NCI-H2227 (cell line): ENCODE measurements at regions not wholly inside any gene's neighbourhood (a gene's known extent, or its start where the extent isn't known, plus 50 kb on each side); places are given as distances from the start of the nearest gene placed in this dataset.

ENCODE experiments used
- DNase-seq: peaks from one replicate; lab custom pipeline; 2025; ENCODE audit not compliant: unreplicated experiment; lab: John Stamatoyannopoulos, UW

GRCh38 chr12:29990971-29991370 lies 207.2 kb upstream of the TMTC1 start:
- DNase-seq = no peak

- no peak for DNase-seq
These were observed 200.1 kb upstream of the TMTC1 start for GRCh38 chr12:29983851-29984250.

- no peak for DNase-seq
These were observed 196.6 kb upstream of the TMTC1 start for GRCh38 chr12:29980304-29980703.

- no peak for DNase-seq
These were observed 187.7 kb upstream of the TMTC1 start for GRCh38 chr12:29971446-29971845.

- DNase-seq = no peak
These were observed 186.8 kb upstream of the TMTC1 start for GRCh38 chr12:29970501-29970900.

DNA sequence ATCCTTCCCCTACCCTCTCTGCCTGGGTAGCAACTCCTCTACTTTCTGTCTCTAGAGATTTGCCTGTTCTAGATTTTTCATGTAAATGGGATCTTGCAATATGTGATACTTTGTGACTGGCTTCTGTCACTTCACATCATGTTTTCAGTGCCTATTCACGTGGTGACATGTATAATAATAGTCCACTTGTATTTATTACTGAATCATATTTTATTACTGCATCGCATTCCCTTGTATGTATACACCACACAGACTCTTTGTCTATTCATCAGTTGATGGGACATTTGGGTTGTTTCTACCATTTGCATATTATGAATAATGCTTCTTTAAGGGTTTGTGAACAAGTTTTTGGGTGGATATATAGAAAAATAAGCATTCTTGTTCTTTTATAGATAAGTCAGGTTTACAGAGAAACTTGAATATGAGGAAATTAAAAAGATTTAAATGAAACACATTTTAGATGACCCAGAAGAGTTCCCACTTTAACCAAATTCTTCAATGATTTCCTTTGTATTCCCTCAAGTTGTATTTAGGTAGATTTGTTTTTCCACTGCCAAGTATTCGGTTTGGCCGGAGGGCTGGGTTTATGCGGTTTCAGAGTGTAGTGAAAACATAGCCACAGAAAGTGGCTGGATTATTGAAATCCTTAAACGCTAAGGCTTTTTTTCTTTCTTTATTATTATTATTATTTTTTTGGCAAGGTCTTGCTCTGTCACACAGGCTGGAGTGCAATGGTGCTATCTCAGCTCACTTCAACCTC lies 178.7 kb upstream of the TMTC1 start:
- DNase-seq = no peak

DNA sequence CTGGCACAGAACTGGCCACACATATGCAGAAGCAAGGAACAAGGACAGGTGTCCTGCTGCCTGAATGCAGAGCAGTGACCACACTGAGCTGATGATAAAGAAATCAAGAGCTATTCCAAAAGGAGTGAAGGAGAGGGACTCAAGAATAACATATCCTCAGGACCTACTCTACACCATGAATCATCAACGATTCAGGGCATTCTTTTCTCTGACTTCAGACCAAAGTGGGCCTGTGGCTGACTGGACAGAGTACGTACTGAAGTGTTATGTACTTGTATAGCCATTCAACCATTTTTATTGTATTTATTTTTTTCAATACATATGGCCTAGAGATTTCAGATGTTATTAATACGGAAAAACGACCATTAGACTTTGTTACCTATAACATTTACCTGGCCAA lies 177.5 kb upstream of the TMTC1 start:
- no peak for DNase-seq

GRCh38 chr12:29960122-29960521 lies 176.4 kb upstream of the TMTC1 start:
- DNase-seq = no peak

- DNase-seq = no peak
These were observed 174.1 kb upstream of the TMTC1 start for GRCh38 chr12:29957835-29958234.

DNA sequence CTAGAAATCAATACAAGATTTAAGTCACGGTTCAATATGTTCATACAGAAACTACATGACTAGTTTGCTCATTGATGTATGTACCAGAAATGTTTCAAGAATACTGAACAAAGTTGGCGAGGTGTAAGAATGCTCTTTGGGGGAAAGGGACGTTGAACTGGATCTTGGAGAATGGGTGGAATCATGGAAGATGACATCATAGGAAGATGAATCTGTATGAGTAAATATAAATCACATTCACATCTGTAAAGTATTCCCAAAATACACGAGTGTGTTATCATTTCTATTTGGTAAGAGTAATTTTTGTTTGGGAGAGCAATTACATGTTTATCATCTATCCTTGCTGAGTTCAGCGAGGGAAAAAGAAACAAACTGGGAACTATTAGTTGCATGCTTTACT lies 162.2 kb upstream of the TMTC1 start:
- DNase-seq = no peak

GRCh38 chr12:29944269-29945000 lies 160.7 kb upstream of the TMTC1 start:
- no peak for DNase-seq

- no peak for DNase-seq
These were observed 159.9 kb upstream of the TMTC1 start for GRCh38 chr12:29943683-29944082.

DNA sequence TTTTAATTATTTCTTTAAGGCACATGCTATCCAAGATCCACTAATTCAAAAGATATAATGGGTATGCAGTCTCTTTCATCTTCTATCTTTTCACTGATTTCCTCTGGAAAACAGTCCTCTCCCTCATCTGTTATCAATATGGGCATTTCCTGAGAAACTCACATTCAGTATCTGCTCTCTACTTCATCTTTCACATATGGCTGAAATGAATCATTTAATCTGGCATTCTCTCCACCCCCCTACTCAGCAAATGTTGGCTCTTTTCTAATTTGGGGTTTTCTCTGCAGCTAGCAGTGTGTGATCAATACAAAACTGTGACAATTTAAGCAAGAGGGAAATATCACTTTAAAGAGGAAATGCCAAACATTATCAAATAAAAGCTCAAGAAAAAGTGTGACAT lies 157.1 kb upstream of the TMTC1 start:
- DNase-seq = no peak

- no peak for DNase-seq
These were observed 146.8 kb upstream of the TMTC1 start for GRCh38 chr12:29930503-29930902.

- no peak for DNase-seq
These were observed 145.6 kb upstream of the TMTC1 start for GRCh38 chr12:29929295-29929694.

DNA sequence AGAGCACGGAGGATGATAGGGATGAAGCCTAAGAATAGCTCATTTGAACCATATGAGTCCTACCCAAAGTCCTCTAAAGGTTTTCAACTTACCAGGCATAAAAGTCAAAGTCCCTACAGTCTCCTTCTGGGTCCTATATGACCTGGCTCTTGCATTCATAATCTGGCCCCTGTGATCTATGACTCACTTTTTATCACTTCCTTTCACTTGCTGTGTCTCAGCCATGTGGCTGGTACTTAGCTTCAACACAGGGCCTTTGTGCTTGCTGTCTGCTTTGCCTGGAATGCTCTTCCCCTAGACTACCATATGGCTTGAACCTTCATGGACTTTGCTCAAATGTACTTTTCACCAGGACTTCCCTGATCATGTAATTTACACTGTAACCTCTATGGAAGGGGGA lies 137.6 kb upstream of the TMTC1 start:
- no peak for DNase-seq

DNA sequence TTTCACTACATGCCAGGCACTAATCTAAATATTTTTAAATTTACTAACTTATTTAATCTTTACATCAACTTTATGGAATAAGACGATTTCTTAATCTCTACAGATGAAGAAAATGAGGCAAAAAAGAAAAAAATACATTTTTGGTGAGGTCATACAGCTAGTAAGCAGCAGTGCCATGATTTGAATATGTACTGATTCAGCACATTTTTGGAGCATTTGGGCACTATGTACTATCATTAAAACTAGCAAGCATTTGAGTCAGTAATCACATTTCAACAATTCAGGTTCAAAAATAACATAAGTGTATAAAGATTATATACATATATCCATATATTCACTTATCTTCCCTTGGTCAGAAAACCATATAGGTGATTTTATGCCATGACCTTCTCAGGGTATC lies 124.4 kb upstream of the TMTC1 start:
- DNase-seq = no peak

GRCh38 chr12:29907461-29907860 lies 123.7 kb upstream of the TMTC1 start:
- DNase-seq = no peak

GRCh38 chr12:29902043-29902442 lies 118.3 kb upstream of the TMTC1 start:
- no peak for DNase-seq

DNA sequence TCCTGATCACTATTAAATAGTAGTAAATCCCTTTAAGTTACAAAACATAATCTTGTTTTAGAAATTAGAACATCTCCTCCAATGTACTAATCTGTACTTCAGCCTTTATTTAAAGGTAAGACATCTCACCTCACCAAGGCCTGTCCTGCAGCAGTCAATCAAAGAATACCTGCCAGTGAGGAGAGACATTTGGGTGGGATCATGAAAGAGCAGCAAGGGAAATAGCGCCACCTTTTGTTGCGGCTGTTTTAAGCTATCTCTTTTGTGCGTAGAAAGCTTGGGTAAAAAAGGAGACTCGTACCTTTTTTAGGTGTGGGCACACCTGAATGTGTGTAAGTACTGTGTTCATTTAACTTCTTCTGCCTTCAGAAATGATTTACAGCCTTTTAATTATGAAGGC lies 117.8 kb upstream of the TMTC1 start:
- no peak for DNase-seq

DNA sequence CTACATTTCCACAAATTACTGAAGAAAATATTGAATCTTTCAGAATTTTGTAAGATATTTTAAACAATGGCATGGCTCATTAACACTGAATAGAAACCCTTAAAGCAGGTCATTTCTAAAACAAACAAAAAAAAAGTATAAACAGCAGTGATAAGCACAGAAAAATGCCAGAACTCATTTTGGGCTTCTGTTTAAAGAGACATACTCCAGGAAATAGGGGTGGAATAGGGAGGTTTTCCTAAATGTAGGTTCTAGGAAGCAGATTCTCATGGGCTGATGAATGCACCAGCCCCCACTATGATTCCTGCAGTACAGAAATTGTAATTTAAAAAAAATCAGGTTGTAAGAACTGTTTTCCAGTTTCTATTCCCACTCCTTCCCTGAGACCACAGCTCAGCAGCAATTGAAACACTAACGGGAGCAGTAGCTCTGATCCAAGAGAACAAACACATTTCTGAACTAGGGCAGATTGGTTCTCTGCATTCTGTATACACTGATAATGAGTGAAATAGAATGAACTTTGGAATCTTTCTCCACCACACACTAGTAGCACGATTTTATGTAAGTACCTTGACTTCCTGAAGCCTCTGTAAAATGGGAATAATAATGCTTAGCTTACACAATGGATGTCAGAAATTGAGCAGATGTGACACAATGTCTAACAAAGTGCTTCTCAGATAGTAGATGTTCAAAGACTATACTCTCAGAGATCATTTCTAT lies 115.6 kb upstream of the TMTC1 start:
- no peak for DNase-seq

- DNase-seq = no peak
These were observed 112.2 kb upstream of the TMTC1 start for GRCh38 chr12:29895966-29896365.
